Islet precursor cell (in vitro differentiated cells): ENCODE measurements at regions not wholly inside any gene's neighbourhood (a gene's known extent, or its start where the extent isn't known, plus 50 kb on each side); places are given as distances from the start of the nearest gene placed in this dataset.

ENCODE experiments used
- DNase-seq: peaks from one replicate; pipeline ENCODE4 v3.0.0-alpha.2; 2018

DNA sequence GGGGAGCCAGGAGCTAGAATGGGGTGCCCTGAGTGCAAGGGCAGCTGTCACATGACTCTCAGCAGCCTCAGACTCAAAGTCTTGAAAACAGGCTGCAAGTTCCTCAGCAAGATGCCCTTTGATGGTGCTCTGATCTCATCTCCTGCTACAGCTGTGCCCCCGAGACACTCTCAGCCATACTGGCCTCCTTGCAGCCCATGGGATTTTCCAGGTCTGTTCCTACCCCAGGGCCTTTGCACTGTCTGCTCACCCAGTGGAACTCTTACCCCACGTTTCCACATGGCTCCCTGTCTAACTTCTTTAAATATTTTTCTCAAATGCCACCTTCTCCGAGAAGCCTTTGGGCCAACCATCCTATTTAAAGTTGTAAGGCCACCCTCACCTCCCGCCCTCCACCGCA, 146.9 kb downstream of the C16orf95 start:
- DNase-seq: no peak

DNA sequence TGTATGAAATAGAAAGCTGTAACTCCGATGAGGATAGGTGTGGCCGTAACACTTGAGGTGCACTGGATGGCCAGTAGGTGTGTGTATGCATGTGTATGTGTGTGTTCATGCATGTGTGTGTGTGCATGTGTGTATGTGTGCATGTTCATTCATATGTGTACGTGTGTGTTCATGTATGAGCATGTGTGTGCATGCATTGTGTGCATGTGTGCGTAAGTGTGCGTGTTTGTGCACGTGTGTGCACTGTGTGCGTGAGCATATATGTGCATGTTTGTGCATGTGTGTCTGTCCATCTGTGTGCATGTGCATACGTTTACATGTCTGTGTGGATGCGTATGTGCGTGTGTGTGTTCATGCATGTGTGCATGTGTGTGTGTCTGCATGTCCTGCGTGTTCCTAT, 145.5 kb downstream of the C16orf95 start:
- DNase-seq: no peak

DNA sequence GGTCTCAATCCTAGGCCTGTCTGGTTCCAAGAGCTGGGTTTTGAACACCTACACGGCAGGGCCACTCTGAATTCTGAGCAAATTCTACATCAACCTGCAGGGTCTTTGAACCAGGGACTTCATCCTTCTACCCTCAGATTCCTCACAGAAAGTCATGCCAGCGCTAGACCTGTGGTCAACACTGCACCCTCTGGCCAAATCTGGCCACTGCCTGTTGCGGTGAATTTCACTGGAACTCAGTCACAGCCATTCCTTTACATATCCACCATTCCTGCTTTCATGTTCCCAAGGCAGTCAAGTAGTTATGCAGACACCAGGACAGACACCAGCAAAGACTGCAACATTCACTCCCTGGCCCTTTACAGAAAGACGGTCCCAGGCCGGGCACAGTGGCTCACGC, 144.6 kb downstream of the C16orf95 start:
- DNase-seq: peak; percentile 71

DNA sequence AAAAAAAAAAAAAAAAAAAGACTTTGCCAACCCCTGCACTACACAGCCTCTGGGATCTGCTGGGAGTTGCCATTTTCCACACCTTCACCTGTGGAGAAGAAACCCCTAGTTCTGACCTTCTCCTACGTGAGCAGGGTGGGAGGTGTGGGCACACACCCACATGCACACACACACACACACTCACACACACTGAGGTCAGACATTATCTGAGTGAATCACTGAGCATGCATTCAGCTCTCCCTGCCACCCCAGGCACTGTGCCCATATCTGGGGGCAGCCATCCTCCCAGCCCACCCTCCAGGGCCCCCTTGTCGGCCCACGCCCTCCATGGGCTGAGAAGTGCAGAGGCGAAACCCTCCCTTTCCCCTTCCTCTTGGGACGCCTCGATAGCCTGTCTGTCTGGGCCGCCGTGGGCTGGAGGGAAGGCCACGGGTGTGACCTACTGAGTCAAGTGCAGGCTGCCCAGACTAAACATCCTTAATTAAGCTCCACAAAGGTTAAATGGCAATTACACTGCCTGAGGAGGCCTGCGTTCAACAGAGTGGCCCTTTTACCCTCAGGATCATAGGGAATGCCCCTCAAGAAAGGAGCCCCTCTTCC, 143.8 kb downstream of the C16orf95 start:
- DNase-seq: no peak

DNA sequence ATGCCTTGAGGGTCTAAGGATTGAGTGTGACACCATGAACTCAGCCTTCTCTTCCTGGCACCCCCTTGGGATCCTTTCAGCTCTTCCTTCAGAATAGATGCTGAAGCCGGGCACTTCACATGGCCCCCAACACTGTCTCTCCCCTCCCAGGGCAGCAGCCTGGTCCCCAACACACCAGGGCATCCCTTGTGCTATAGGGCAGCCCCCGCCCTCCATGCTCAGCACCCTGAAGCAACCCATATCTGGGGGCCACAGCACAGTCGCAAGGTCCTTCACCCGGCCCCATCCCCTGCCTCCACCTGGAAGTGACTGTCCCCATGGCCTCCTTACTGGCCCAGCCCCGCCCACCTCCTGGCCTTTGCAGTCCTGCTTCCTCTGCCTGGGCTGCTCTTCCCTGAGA, 143.1 kb downstream of the C16orf95 start:
- DNase-seq: no peak

DNA sequence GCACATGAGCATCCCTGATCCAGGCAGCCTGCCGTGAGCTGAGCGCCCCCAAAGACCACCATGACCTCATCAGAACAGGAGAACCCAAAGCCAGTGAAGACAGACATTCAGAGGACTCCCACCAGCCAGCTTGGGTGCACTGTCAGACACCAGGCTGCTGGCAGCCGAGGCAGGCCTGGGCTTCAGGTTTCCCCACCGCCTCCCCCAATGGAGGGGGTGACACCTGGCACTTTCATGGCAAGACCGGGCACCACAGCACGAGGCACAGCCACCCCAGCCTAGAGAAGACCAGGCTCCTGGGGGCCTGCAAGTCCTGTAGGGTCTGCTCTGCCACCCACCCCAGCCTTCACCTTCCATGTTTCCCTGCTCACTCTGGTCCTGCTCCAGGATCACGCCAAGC, 140.5 kb downstream of the C16orf95 start:
- DNase-seq: no peak

DNA sequence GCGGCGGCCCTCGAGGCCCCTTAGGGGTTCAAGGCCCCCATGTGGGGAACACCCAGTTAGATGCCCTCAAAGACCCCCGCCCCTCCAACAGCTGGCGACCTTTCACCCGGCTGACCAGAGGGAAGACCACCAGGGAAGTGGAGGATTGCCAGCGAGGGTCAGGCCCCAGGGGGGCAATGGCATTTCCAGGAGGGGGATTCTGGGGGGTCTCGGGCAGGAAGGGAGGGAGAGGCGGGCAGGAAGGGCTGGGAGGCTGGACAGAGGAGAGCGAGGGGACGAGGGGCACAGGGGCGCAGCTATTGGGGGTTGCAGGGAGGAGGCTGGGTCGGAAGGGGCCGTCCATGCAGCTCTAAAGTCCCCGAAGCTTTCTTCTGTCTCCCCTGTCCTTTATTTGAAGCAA, 139.5 kb downstream of the C16orf95 start:
- no peak for DNase-seq

DNA sequence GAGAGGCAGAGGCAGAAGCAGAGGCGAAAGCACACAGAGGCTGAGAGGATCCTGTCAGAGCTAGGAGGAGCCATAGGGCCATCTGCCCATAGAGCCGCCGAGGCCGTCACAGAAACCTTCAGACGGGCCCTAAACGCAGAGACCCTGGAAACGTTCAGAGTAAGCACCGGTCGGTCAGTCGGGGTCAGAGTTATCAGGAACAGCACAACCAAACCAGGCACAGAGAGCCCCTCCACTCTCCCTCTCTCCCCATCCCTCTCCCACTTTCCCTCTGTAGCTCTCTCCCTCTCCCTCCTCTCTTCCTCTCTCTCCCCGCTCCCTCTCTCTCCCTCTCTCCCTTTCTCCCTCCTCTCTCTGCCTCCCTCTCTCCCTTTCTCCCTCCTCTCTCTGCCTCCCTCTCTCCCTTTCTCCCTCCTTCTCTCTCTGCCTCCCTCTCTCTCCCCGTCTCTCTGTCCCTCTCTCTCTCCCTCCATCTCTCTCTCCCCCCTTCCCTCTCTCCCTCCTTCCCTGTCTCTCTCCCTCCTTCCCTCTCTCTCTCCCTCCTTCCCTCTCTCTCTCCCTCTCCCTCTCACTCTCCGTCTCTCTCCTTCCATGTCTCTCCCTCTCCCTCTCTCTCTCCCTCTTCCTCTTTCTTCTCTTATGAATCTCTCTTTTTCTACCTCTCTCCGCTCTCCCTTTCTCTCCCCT, 138.9 kb downstream of the C16orf95 start:
- DNase-seq: peak; percentile 74

DNA sequence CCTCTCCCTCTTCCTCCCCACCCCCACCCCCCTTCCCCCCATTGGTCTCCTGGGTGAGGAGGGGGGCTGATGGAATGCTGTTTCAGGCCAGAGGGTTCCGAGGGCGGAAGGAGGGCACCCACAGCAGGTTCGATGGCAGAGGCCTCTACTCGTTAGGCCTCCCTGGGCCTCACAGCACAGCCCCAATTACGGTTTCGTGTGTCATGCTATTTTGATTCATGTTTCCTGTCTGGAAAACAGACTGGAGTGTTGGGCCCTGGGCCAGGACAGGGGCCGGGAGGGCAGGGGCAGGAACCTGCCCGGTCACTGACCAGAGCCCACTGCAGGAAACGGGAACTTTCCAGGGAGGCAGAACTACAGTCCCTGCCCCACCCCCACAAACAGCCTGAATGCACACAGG, 138.2 kb downstream of the C16orf95 start:
- DNase-seq: peak; percentile 79

DNA sequence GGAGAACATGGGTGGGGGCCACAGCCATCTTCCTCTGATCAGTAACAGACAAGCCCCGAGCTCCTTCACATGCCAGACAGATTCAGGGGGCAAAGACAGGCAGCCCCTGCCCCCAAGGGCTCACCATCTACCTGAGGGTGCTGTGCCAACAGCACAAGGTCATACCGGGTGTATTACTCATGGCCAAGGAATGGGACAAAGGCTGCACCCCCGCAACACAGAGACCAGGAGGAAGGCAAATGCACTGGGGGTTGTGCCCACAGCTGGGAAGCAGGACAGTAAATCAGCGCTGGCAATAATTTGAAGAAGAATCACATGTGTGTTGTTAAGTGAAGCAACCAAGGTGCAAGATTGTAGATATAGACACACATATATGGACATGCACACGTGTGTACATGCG, 137.1 kb downstream of the C16orf95 start:
- no peak for DNase-seq

DNA sequence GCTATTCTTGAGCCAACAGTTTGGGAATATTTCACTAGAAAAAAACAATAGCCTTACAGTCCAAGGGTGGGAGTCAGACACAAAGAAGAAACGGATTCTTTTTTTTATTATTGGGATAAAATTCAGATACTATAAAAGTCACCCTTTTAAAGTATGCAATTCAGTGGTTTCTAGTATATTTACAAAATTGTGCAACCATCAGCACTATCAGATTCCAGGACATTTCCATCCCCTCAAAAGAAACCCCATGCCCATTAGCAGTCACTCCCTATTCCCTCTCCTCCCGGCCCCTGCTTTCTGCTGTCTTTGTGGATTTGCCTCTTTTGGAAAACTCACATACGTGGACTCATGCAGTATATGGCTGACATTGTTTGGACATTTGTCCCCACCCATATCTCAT, 134.4 kb downstream of the C16orf95 start:
- DNase-seq: no peak

DNA sequence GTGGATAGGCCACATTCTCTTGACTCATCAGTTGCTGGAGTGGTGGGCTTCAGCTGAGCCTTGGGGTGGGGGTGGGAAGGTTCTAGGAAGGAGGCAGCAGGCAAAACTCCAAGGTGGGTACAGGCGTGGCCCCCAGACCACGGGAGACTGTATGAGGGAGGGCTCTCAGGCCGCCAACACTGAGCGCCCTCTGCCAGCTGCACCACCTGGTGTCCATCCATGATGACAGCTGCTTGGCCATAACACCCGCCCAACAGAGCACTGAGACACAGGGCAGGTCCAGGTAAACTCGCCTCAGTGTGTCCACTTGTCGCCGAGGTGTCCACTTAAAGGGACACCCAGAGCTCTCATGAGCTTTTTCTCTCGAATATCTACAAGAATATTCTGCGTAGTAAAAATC, 133.5 kb downstream of the C16orf95 start:
- DNase-seq: no peak

DNA sequence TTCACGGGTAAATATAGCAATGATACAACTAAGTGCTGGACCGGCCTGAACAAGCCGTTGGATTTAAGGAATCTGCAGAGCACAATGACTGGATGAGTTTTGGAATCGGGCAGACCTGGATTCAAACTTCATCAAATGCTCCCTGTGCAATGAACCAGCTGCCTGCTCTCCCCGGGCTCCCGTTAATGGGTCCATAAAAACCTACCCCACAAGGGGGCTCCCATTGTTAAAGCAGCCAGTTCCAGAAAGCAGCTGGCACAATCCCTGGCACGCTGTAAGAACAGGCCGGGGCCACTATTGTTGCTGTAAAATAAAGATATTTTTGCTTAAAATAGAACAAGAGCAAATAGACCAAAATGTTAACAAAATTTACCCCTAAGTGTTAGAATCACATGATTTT, 131.9 kb downstream of the C16orf95 start:
- no peak for DNase-seq

DNA sequence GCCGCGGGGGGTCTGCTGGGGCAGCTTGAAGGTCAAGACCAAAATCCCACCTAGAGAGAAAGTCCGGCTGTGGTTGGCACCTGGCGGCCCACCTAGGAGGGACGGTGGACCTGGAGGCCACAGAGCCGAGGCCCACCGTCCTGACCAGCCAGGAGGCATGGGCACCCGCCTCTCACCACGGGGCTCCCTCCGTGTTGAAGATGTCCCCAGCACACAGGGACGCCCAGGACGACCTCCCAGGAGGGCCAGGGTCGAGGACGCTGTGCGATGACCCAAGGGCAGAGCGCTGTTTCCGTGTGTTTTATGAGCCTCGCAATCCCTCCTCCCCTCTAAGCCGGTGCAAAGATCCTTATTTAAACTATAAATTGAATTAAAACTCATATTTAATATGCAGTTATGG, 131.2 kb downstream of the C16orf95 start:
- DNase-seq: no peak

DNA sequence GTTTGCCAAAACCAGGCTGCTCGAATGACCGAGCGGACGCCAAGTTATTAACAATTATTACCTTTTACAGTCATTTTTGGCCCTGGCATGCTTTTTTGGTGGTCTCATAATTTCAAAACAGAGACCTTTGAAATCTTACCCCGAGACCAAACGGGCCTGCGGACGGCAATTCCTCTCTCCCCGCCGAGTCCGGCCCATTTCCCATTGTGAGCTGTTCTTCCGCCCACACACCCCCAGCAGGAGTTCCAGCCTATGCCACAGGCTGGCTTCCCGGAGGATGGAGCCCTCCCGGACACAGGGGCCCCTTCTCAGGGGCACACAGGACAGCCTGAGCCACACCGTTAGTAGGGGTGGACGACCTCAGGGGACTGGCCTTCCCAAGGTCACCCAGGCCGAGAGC, 130.7 kb downstream of the C16orf95 start:
- no peak for DNase-seq

DNA sequence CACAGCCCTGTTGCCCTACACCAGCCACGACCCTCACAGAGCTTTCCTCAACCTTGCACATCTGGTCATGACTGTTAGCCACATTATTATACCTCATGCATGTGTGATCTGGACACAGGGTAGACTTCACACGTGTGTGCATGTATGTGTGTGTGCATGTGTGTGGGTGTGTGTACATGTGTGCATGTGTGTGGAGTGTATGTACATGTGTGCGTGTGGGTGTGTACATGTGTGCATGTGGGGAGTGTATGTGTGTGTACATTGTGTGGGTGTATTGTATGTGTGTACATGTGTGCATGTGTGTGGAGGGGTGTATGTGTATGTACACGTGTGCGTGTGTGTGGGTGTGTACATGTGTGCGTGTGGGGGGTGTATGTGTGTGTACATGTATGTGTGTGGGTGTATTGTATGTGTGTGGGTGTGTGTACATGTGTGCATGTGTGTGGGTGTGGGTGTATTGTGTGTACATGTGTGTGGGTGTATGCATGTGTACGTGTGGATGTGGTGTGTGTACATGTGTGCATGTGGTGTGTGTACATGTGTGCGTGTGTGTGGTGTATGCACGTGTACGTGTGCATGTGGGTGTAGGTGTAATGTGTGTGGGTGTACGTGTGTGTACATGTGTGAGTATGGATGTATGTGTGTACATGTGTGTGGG, 130.2 kb downstream of the C16orf95 start:
- no peak for DNase-seq

DNA sequence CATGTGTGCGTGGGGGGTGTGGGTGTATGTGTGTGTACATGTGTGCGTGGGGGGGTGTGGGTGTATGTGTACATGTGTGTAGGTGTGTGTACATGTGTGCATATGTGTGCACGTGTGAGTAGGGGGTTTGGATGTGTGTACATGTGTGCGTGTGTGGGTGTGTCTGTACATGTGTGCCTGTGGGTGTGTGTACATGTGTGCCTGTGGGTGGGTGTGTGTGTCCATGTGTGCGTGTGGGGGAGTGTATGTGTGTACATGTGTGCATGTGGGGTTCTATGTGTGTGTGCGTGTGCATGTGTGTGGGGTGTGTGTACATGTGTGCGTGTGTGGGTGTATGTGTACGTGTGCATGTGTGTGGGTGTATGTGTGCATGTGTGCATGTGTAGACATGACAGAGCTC, 129.1 kb downstream of the C16orf95 start:
- no peak for DNase-seq

DNA sequence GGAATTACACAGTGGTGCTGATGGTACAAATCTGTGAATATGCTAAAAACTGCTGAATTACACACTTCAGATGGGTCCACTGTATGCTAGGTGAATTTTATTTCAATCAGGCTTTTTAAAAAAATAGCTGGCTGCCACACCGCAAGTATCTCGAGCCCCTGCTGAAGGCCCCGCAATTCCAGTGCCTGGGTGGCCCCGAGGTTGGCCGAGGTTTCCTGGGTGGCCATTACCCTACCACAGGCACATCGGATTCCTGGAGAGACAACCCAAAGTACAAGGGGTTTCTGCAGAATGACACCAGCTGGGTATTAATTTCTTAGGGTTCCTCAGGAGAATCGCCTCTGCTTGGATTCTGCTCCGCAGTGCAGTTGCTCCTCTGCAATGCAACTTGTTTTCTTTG, 127.8 kb downstream of the C16orf95 start:
- DNase-seq: no peak

DNA sequence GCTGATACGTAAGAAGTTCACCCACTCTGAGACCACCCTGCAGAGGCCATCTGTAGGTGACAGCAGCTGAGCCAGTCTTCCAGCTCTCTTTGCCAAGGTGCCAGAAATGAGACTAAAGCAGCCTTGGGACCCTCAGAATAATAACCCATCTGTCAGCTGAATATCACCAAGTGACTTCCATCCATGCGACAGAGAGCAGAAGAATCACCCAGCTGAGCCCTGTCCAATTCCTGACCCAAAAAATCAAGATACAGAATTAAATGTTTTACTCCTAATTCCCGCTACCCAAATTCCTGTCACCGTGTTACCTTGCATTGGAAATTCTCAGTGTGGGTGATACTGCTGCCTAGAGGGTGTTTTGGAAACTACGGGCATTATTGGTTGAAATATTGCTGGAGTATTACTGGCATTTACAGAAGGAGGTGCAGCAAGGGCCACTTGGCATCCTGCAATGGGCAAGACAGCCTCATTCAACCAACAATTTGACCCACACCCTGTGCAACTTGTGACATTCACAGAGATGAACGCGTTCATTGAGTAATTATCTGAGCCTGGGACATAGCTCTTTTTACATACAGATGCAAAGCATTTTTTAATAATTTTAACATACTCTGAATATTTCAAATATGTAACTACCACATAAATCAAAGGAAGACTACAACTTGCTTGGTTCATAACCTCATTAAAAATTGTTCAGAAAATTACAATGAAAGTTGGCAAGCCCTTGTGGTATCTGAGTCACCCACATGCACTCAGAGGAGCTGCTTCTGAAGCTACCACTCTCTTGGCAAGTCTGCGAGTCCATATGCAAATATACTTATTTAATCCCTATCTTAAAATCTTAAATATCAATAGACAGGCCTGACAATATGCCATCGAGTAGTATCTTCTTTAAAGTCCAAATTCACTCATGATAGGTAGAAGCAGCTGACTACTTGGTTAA, 126.6 kb downstream of the C16orf95 start:
- DNase-seq: no peak

DNA sequence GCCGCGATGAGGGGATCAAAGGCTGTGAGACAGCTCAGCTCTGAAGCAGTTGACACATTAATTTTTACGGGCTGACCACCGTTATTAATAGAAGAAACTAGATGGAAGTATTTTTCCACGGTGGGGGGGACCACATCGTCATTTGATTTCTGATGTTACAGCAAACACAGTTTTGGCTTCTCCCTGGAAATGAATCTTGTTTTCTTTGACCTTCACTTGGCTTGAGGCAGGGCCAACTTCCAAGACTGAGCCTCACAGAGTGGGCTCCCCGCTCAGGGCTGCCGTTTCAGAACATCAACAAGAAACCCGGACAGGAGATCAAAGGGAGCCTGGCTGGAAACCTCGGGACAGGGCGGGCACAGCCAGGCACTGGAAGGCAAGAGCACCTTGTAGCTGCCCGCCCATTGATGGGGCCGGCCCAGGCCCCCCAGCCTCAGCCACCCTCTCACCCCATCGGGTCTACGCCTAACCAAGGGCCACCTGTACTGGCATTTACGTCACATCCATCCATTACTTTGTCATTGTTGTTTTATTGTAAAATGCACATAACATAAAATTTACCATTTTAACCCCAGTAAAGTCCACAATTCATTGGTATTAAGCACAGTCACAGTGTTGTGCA, 124.6 kb downstream of the C16orf95 start:
- no peak for DNase-seq

DNA sequence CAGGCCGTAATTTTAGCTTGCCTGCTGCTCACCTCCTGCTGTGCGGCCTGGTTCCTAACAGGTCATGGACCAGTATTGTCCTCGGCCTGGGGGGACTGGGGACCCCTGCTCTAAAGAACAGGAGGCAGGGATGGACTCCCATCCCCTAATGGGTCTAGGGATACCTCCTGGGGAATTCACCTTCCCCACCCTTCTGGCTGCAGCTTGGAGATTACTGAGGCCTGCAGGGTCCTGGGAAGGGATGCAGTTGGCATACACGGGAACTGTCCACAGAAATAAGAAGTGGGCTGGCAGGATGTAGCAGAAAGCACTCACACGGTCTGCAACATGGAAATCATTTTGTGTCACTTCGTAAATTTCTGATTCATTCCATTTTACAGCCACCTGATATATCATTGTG, 123.0 kb downstream of the C16orf95 start:
- no peak for DNase-seq

DNA sequence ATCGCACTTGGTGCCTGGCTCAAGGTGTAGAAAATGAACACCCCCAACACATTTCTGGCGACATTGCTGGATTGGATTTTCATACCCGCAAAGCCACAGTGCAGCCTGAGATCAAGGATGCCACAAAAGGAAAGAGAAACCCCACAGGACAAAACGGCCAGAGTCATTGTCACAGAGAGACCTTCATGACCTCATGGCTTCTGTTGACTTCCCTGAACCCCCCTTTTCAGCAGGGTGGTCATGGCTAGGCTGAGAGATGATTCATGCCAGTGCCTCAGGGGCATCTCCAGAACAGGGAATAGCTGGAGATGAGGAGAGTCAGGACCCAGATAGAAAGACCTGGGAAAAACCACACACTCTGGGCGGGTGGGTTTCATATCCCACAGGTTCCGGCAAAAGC, 122.0 kb downstream of the C16orf95 start:
- no peak for DNase-seq

DNA sequence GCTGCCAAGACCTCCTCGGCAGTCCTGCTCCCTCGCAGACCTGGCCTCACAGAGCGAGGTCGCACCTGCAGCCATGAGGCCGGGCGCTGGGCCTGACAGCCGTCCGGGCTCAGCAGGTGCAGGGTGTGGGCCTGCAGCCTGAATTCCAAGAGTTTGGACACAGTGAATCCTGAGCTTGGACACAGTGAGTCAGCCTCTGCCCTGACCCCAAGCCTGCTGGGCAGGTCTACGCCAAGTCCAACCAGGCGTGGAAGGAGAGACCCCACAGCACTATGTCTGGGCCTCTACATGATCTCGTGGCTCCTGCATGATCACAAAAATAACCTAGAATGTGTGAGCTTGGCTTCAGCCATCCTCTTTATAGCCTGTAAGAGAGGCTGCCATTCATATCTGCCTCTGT, 121.0 kb downstream of the C16orf95 start:
- DNase-seq: no peak
